Fibroblast of pulmonary artery (primary cell): ENCODE measurements at regions not wholly inside any gene's neighbourhood (a gene's known extent, or its start where the extent isn't known, plus 50 kb on each side); places are given as distances from the start of the nearest gene placed in this dataset.

Experiments
- DNase-seq: peaks from one replicate; pipeline ENCODE4 v3.0.0-alpha.2; 2010; ENCODE audit warnings: low read depth
- H3K4me3 ChIP-seq: replicated peaks from 2 replicates; pipeline ENCODE4 v1.5.1; 2011; ENCODE audit warnings: low read depth, mild to moderate bottlenecking, control low read depth, low read length, moderate library complexity
- CTCF ChIP-seq: IDR thresholded peaks from 2 replicates; pipeline ENCODE4 v1.5.1; 2011; ENCODE audit warnings: mild to moderate bottlenecking, control low read depth, low read length, inconsistent platforms; ENCODE audit errors: missing control alignments

- no peak overlapping the region for H3K4me3 ChIP-seq
- no peak for TF ChIP-seq CTCF
- no peak for DNase-seq
Observed at GRCh38 chr12:5295151-5295550, 136.8 kb upstream of the NTF3 start.

GRCh38 chr12:5295996-5296395 lies 135.9 kb upstream of the NTF3 start:
- no peak overlapping the region for H3K4me3 ChIP-seq
- no peak for DNase-seq

GRCh38 chr12:5301539-5301938 lies 130.4 kb upstream of the NTF3 start:
- no peak overlapping the region for H3K4me3 ChIP-seq
- no peak for TF ChIP-seq CTCF
- no peak for DNase-seq

More at GRCh38 chr12:5295996-5296395, 135.9 kb upstream of the NTF3 start:
- TF ChIP-seq CTCF: no peak

DNA sequence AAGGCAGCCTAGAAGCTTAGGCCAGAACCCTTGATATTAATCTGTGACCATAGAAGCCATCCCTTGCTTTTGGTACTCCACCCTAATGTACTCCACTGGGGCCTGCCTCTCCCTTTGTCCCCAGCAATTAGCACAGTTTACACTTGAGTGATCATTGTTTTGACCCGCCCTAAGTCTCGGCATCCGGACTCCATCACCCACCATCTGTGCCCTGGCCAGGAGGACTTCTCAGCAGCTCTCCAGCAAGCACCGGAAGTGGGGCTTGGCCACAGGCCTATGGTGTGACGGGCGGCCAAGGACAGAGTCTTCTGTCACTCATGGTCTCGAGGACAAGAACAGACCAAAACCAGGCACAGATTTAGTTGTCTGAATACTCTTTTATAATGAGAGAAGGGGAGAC lies 126.5 kb upstream of the NTF3 start:
- no peak for DNase-seq
- no peak for TF ChIP-seq CTCF
- H3K4me3 ChIP-seq: no peak overlapping the region

GRCh38 chr12:5305886-5306545 lies 125.9 kb upstream of the NTF3 start:
- DNase-seq: no peak
- H3K4me3 ChIP-seq: no peak overlapping the region
- TF ChIP-seq CTCF: no peak

- H3K4me3 ChIP-seq: no peak overlapping the region
- TF ChIP-seq CTCF: no peak
- DNase-seq: no peak
Observed at GRCh38 chr12:5307065-5307464, 124.8 kb upstream of the NTF3 start.

- H3K4me3 ChIP-seq: no peak overlapping the region
- DNase-seq: no peak
- TF ChIP-seq CTCF: no peak
Observed at GRCh38 chr12:5308216-5308615, 123.7 kb upstream of the NTF3 start.
